GM12873 (cell line): ENCODE measurements at regions not wholly inside any gene's neighbourhood (a gene's known extent, or its start where the extent isn't known, plus 50 kb on each side); places are given as distances from the start of the nearest gene placed in this dataset.
A peak's percentile ranks its signal among the peaks of the same experiment; 100 is the strongest.

Source experiments
- CTCF ChIP-seq: IDR thresholded peaks from 2 replicates; pipeline ENCODE4 v1.5.1; 2012; ENCODE audit warnings: low read depth, mild to moderate bottlenecking, moderate library complexity, low read length, control low read depth; ENCODE audit not compliant: insufficient read depth; ENCODE audit errors: missing control alignments

DNA sequence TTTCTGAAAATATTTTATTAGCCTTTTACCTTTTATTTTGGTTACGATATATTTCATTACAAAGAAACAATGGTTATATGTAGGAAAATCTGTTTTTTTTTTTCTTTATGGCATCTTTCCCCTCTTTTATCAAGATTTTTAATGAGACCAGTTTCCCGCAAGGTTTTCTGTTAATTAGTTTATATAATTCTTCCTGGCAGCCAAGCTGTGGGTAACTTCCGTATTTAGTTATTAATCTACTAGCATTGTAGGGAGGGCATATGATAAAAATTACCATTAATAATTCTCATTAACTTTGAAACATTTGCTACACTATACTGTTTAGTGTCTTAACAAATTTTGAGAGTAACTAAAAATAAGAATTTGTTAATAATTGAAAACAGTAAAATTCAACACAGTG, 181.1 kb upstream of the GPRIN3 start:
- no peak for TF ChIP-seq CTCF

DNA sequence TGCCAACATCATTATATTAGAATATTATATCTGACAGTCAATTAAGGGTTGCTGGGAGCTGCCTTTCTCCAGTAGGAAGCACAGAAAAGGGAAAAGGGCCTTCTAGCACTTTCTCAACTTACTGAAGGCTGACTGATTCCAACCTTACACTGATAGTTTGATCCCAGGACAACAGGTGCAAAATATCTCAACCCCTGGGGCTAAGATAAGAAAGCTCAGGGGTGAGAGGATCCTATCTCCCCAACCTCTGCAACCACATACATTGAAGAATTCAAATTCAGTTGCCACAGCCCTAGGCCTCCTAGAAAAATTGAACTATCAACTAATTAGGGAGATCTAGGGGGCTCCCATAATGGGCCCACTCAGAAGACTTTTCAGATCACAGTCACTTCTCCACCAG, 179.1 kb upstream of the GPRIN3 start:
- no peak for TF ChIP-seq CTCF

GRCh38 chr4:89486042-89486441, 178.4 kb upstream of the GPRIN3 start:
- peak; percentile 18 for TF ChIP-seq CTCF

DNA sequence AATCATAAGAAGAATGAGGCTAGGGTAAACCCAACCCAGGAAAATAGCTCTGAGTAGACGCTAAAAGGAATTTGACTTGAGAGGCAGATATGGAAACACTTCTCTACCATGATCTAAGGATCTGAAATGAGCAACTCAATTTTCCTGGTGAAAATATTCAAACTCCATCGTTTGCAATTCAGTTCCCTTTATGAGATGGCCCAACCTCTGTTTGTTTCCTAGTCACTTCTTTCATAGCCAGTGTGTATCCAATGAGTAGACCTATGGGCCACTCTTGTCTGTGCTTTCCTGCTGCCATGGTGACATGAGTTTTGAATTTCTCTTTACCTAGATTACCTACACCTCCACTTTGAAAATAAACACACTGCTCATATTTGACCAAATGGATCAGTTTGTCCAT, 176.2 kb upstream of the GPRIN3 start:
- TF ChIP-seq CTCF: no peak

- TF ChIP-seq CTCF: no peak
Observed at GRCh38 chr4:89482926-89483595, 175.5 kb upstream of the GPRIN3 start.

DNA sequence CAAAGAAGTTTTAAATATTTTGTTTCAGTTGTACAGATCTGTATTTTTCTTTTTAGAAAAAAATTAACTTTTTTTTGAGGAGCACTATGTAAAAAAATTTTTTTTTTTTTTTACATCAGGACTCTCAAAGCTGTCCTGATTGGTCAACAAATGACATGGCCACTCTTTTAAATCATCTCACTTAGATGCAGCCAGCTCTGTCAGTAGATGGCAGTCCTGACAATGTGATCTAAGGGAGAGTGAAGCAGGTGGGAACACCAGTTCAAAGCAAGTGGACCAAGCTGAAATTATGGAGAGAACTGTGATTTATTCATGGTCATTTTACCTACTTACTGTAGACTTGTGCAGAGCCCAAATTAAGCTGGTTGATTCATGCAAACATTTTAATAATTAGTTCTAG, 174.7 kb upstream of the GPRIN3 start:
- peak; percentile 25 for TF ChIP-seq CTCF

DNA sequence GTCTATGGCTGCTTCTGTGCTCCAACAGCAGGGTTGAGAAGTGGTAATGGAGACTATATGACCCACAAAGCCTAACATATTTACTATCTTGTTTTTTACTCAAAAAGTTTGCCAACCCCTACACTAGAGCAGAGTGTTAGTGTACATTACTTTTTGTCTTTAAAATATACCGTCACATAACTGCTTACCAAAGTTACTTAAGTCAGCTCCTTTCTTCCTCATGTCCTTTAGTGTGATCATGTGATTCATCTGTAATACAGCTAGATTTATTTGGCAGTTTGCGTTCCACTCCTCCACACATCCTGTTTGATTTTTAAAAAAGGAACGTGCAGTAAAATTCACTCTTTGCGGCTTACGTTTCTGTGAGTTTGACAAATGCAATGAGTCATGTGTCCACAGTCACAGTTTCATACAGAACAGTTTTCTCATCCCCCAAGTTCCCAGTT, 162.4 kb upstream of the GPRIN3 start:
- no peak for TF ChIP-seq CTCF
